ENCODE measurements at regions not wholly inside any gene's neighbourhood (a gene's known extent, or its start where the extent isn't known, plus 50 kb on each side); places are given as distances from the start of the nearest gene placed in this dataset.

- TF ChIP-seq EGR1 (IDR thresholded peaks at IDR 0.05; ENCODE audit: borderline replicate concordance, low read depth, low read length) (no peak), SP4 (IDR thresholded peaks at IDR 0.05; ENCODE audit: low read length) (no peak)
These were observed 112.5 kb downstream of the MRPL39 start (continued) for GRCh38 chr21:25494804-25495203.
